ENCODE measurements at regions not wholly inside any gene's neighbourhood (a gene's known extent, or its start where the extent isn't known, plus 50 kb on each side); places are given as distances from the start of the nearest gene placed in this dataset.

- no peak for DNase-seq
Measured at GRCh38 chr1:34415140-34415539, 238.4 kb downstream of the C1orf94 start.

GRCh38 chr1:34418166-34418565 is 241.5 kb downstream of the C1orf94 start:
- no peak for DNase-seq

DNA sequence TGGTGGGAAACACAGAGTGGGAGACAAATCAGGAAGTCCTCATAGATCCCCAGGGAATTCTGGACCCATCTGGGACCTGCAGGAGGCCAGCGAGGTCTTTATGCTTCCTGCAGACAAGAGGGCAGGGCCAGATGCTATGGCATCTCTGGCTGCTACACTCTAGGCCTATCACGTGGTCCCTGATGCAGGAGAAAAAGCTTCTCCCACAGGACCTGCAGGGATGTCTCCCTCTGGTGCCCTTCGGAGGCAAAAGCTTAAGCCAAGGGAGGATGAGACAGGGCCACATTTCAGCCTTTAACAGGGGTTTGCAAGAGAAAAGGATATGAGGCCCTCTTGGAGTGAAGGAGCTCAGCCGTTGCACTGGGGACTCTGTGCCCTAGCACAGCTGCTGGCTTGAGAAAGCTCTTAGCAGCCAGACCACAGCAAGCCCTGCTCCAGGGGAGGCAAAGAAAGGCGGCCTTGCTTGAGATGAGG is 243.0 kb downstream of the C1orf94 start:
- no peak for DNase-seq

- DNase-seq, result no peak
Measured at GRCh38 chr1:34425046-34425445, 248.3 kb downstream of the C1orf94 start.

DNA sequence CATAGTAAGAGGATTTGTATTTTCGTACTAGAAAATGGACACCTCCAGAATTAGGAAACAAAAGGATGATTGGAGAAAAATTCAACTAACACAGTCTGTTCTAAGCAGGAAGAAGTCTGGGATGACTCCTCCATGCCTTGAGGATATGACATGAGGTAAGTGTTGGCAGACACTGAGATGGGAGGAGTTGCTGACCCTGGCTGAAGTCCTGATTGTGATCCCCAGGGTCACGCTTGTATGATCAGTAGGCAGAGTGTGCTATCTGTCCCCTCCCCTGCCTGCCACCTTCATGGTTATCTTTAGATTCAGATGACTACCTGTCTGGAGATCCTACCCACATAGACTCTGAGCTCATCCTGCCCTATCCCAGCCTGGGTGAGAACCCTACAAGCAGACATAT is 249.1 kb downstream of the C1orf94 start:
- DNase-seq, result no peak

DNA sequence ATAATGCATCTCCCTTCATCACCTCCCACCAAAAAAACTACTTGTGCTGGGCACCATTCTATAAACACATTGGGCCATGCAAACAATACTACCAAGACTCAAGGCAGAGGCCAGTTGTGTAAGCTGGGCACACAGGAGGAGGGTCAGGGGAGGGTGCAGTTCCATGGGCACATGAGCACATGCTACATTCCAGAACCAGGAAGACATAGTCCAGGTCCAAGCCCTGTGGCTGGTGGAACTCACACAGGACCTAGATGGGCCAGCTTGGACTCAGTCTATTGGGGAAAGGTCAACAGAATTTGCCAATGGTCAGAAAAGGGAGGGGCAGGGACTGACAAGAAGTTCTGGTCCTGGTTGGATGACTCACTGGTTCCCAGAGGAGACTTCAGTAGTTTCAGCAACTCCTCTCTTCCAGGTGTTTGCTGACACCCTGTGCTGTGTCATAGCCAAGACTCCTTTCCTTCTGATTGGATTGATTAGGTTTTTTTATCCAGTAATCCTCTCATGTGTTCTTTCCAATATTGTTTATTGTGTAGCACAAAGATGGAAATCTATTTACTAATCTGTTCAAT is 249.7 kb downstream of the C1orf94 start:
- DNase-seq, result no peak

DNA sequence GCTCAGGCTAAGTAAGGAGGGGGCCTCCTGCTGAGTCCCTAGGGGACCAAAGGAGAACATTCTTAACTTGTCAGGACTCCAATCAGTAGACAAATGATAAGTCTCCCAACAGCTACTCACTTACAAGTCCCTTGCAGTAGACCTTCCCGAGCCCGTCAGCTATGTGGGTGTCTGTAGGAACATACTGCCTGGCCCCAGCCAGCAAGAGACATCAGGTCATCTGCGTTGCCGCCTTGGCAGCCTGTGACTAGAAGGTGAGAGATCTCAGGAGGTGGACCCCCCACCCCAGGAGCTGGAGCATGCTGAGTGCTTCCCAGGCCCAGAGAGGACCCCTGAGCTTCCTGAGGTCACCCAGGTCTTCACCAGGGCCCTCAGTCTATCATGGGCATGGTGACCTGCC is 250.5 kb downstream of the C1orf94 start:
- DNase-seq, result no peak

DNA sequence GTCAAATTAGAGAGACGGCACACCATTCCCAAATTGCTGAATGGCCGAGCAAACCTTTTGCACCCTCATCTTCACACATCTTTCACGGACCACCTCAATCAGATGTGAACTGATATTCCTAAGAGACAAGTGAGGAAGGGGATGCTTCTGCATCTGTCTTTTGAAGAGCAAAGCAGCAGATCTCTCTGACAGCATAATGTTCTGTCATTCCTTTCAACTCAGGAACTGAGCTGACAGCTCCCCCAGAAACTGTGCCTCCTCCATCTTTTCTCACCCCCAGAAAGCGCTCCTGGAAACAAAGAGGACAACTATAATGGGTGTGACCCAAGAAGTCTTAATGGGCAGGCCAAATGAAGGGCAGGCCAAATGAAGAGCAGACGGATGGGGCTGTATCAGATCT is 256.4 kb downstream of the C1orf94 start:
- no peak for DNase-seq

DNA sequence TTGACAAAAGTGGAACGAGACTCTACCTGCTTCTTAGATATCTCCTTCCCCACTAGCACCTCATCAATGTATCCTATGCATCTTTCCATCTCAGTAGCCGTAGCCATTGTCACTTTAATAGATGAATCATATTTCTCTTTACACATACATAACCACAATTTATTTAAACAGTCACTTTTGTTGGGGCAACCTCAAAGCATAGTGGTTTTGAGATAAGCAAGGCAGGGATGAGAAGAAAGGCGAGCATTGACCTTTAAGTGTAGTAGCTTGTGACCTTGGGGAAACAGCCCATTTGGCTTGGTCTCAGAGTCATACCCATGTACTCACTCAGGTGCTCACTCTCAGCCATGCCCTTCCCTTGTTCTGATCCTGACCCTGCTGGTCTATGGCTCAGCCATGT is 260.1 kb downstream of the C1orf94 start:
- no peak for DNase-seq

- DNase-seq, result no peak
Measured at GRCh38 chr1:34441259-34442069, 264.8 kb downstream of the C1orf94 start.

DNA sequence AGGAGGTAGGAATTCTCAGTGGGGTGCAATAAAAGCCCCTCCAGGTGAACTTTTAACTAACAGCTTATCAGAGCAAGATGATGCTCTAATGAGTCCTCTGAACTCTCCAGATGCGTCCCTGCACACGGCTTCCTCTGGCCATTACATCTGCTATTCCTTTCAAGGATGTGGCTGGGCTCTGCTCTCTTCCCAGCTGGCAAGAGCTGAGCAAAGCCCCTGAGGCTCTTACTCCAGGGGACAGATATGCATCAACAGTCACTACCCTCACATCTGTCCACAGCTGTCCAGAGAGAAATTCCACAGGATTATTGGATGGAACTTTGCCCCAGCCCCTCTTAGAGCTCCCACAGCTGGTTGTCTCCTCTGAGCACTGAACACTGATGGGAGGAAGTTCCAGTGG is 267.8 kb downstream of the C1orf94 start:
- no peak for DNase-seq

- no peak for DNase-seq
Measured at GRCh38 chr1:34450325-34450724, 273.6 kb downstream of the C1orf94 start.

- DNase-seq, result no peak
Measured at GRCh38 chr1:34452451-34452850, 275.7 kb downstream of the C1orf94 start.

- DNase-seq, result no peak
Measured at GRCh38 chr1:34455121-34455520, 278.4 kb downstream of the C1orf94 start.

DNA sequence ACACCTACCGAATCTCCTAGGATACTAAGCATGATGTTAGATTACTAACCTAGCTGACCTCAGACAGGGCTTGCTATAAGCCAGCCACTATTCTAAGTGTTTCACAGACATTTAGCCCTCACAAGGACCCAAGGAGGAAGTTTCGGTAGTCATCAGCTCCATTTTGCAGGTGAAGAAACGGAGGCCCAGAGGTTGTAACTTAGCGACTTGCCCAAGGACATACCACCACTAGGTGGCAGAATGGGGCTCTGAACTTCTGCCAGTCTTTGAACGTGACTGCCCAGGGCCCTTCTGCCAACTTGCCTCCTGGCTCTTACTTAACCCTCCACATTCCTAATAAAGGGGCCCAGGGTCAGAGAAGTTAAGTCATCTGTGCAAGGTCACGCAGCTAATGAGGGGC is 283.5 kb downstream of the C1orf94 start:
- peak; percentile 11 for DNase-seq

- no peak for DNase-seq
Measured at GRCh38 chr1:34470401-34470800, 284.4 kb upstream of the GJB5 start.

GRCh38 chr1:34474566-34474965 is 280.3 kb upstream of the GJB5 start:
- DNase-seq, result no peak

GRCh38 chr1:34476371-34476770 is 278.5 kb upstream of the GJB5 start:
- no peak for DNase-seq

DNA sequence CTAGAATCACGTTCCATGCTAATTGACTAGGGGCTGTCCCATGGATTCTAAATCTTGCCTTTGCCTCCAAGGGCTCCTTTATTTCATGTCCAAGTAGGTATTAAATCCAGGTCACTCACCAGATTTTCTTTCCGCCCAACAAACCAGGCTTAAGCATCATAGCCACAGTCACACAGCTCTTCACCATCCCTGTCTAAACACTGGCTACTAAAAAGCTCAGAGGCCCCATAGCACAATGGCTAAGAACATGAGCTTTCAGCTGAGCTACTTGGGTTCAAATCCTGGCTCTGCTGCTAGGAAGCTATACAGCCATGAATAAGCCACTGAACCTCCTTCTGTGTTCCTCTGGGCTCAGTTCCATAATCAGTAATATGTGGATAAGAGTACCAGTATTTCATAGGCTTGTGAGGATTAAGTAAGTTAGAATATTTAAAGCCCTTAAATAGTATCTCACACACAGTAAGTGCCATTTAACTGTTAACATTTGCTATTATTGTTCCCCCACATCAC is 277.2 kb upstream of the GJB5 start:
- DNase-seq, result no peak

- DNase-seq, result no peak
Measured at GRCh38 chr1:34478515-34479076, 276.3 kb upstream of the GJB5 start.

DNA sequence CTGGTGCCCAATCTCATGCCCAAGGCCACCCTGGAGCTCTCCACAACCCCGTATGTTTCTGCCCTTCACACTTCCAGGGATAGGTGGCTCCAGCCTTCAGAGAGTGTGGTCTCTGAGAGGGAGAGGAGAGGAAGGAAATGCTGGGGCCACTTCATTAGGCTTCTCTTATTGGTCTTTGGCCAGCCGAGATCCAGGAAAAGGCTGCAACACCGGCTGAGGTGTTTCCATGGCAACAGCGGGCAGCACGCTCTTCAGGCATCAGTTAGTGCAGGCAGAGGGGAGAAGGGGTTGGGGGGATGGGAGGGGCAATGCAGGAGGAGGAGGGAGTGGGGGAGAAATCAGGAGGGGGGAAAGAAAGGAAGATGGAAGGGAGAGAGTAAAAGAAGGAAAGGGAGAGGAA is 275.1 kb upstream of the GJB5 start:
- DNase-seq, result no peak

- no peak for DNase-seq
Measured at GRCh38 chr1:34488080-34488708, 266.7 kb upstream of the GJB5 start.

- DNase-seq, result no peak
Measured at GRCh38 chr1:34500451-34500850, 254.4 kb upstream of the GJB5 start.

DNA sequence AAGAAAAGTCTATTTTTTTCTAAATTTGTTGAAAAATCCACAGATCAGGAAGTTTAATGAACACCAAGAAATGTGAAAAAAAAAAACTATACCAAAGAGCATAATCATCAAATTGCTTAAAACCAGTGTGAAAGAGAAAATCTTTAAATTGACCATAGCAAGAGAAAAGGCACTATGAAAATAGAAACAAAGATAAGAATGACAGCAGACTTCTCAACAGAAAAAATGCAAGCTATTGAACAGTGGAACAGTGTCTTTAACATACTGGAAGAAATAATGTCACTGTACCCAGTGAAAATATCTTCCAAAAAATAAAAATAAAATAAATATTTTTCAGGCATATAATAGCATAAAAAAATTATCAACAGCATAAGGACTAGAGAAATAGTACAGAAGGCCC is 243.0 kb upstream of the GJB5 start:
- no peak for DNase-seq
